GM12878 (cell line): ENCODE measurements at regions not wholly inside any gene's neighbourhood (a gene's known extent, or its start where the extent isn't known, plus 50 kb on each side); places are given as distances from the start of the nearest gene placed in this dataset.

ENCODE experiments used
- ATAC-seq: fragments of 200-7000 bp; cut with Tn5 transposase; 3 replicates; pipeline ENCODE4 v1.9.1; 2020; ENCODE audit warnings: mild to moderate bottlenecking, moderate library complexity
- BruUV-seq: library from RNA; stranded (reverse); fragments of 400-500 nt; replicated peaks from 2 replicates; lab custom pipeline; 2021; lab: Mats Ljungman, UMichigan
- CTCF ChIA-PET: fragments of 300-600 bp; sonication (Branson Sonifier 250); formaldehyde crosslinking; extraction: SDS; loops from one replicate; lab custom pipeline; 2021; ENCODE audit warnings: inconsistent platforms; lab: Yijun Ruan, JAX
- POLR2A ChIA-PET: fragments of 350-600 bp; formaldehyde crosslinking; extraction: SDS; loops from one replicate; lab custom pipeline; 2021; ENCODE audit warnings: inconsistent platforms; lab: Charles Lee
- RAD21 ChIA-PET: fragments of 300-600 bp; sonication (Branson Sonifier 250); formaldehyde crosslinking; loops from one replicate; lab custom pipeline; 2023; ENCODE audit warnings: antibody characterized with exemption; ENCODE audit not compliant: unreplicated experiment; lab: Charles Lee
- SMC1A ChIA-PET: fragments of 300-600 bp; sonication (Branson Sonifier 250); formaldehyde crosslinking; loops from one replicate; lab custom pipeline; 2023; ENCODE audit not compliant: unreplicated experiment, uncharacterized antibody; lab: Charles Lee
- DNase-seq: peaks from one replicate; pipeline ENCODE4 v3.0.0-alpha.2; 2011; ENCODE audit warnings: low read depth, low spot score
- FAIRE-seq: peaks from 3 replicates; lab custom pipeline; 2011; peaks lifted over from hg19 to GRCh38; lab: Jason Lieb, UNC
- H2AFZ ChIP-seq: 2 replicates; pipeline ENCODE4 v1.6.0; 2011; ENCODE audit warnings: low read depth, low read length, control low read depth; ENCODE audit not compliant: control insufficient read depth
- H3K27ac ChIP-seq: 2 replicates; pipeline ENCODE4 v1.5.1; 2011; ENCODE audit warnings: control low read depth; ENCODE audit not compliant: control insufficient read depth, insufficient read depth
- H3K27me3 ChIP-seq, 2 experiments: replicated peaks in 1 of 2; 2 replicates each; pipeline versions ENCODE4 v1.6.0 to v1.6.1; 2011; ENCODE audit warnings: low read length in 1 of 2; ENCODE audit not compliant: control insufficient read depth in 2 of 2, insufficient read depth in 2 of 2
- H3K36me3 ChIP-seq, 2 experiments: 2 replicates each; pipeline ENCODE4 v1.5.1; 2011; ENCODE audit warnings: low read length in 1 of 2; ENCODE audit not compliant: control insufficient read depth in 2 of 2, insufficient read depth in 2 of 2
- H3K4me1 ChIP-seq: 2 replicates; pipeline ENCODE4 v1.6.1; 2011; ENCODE audit warnings: mild to moderate bottlenecking, low read length, moderate library complexity, mixed read lengths; ENCODE audit not compliant: control insufficient read depth, insufficient read depth
- H3K4me2 ChIP-seq: 2 replicates; pipeline ENCODE4 v1.6.0; 2011; ENCODE audit warnings: control low read depth; ENCODE audit not compliant: control insufficient read depth, insufficient read depth
- H3K4me3 ChIP-seq: fragments of 200-600 bp; sonication (generic); 2 replicates; pipeline ENCODE4 v1.5.1; 2016
- H3K79me2 ChIP-seq: 2 replicates; pipeline ENCODE4 v1.6.0; 2011; ENCODE audit warnings: low read length; ENCODE audit not compliant: control insufficient read depth, insufficient read depth
- H3K9ac ChIP-seq: 2 replicates; pipeline ENCODE4 v1.8.0; 2011; ENCODE audit warnings: low read length, control low read depth, mixed read lengths; ENCODE audit not compliant: control insufficient read depth, insufficient read depth
- H3K9me3 ChIP-seq: replicated peaks from 3 replicates; pipeline ENCODE4 v1.5.1; 2011; ENCODE audit warnings: mild to moderate bottlenecking, low read length; ENCODE audit not compliant: control insufficient read depth, insufficient read depth
- H4K20me1 ChIP-seq: 2 replicates; pipeline ENCODE4 v1.6.0; 2011; ENCODE audit not compliant: control insufficient read depth, insufficient read depth
- EP300 ChIP-seq, 2 experiments: fragments of 150-350 bp in 1 of 2; IDR thresholded peaks; 2 replicates each; pipeline ENCODE4 v1.6.1; 2011 to 2012; ENCODE audit warnings: low read depth in 2 of 2, low read length in 2 of 2, borderline replicate concordance in 1 of 2, improper control_type of control experiment in 1 of 2, inconsistent platforms in 1 of 2; ENCODE audit not compliant: control insufficient read depth in 1 of 2
- ESRRA ChIP-seq: IDR thresholded peaks from 2 replicates; pipeline ENCODE4 v1.6.1; 2012; ENCODE audit warnings: mild to moderate bottlenecking, low read length, improper control_type of control experiment
- EZH2 ChIP-seq: IDR thresholded peaks from 2 replicates; pipeline ENCODE4 v1.6.1; 2012; ENCODE audit warnings: low read depth, mild to moderate bottlenecking, control low read depth, inconsistent platforms, low read length, borderline replicate concordance; ENCODE audit not compliant: control insufficient read depth
- HSF1 ChIP-seq: fragments of 150-350 bp; IDR thresholded peaks from 2 replicates; pipeline ENCODE4 v1.6.1; 2014; ENCODE audit warnings: mild to moderate bottlenecking, low read depth, low read length
- IRF3 ChIP-seq: fragments of 450-650 bp; IDR thresholded peaks from 2 replicates; pipeline ENCODE4 v1.6.1; 2014; ENCODE audit warnings: mild to moderate bottlenecking
- MYB ChIP-seq: fragments of 150-350 bp; IDR thresholded peaks from 2 replicates; pipeline ENCODE4 v1.6.1; 2014; ENCODE audit warnings: mild to moderate bottlenecking, low read depth, low read length, borderline replicate concordance
- RAD51 ChIP-seq: fragments of 450-650 bp; IDR thresholded peaks from 2 replicates; pipeline ENCODE4 v1.6.1; 2016; ENCODE audit warnings: moderate library complexity, mild to moderate bottlenecking, inconsistent platforms
- ZBED1 ChIP-seq: IDR thresholded peaks from 2 replicates; pipeline ENCODE4 v1.6.1; 2016; ENCODE audit warnings: borderline replicate concordance
- WGBS: methylation state at CpG from one replicate; pipeline ENCODE4 v1.1.6; 2016; ENCODE audit warnings: low lambda C conversion rate; ENCODE audit not compliant: insufficient replicate concordance, insufficient coverage; ENCODE audit errors: missing lambda C conversion rate; 5-methylcytosine and 5-hydroxymethylcytosine counted together
- in situ Hi-C: fragments of 300-500 bp; cut with MboI; formaldehyde crosslinking; loops from 9 replicates; pipeline ENCODE4 v1.14.3; 2018; ENCODE audit warnings: mixed read lengths
- intact Hi-C: fragments of 100-400 bp; cut with micrococcal nuclease; formaldehyde crosslinking; loops from one replicate; pipeline ENCODE4 v1.14.2; 2022; ENCODE audit not compliant: unreplicated experiment

DNA sequence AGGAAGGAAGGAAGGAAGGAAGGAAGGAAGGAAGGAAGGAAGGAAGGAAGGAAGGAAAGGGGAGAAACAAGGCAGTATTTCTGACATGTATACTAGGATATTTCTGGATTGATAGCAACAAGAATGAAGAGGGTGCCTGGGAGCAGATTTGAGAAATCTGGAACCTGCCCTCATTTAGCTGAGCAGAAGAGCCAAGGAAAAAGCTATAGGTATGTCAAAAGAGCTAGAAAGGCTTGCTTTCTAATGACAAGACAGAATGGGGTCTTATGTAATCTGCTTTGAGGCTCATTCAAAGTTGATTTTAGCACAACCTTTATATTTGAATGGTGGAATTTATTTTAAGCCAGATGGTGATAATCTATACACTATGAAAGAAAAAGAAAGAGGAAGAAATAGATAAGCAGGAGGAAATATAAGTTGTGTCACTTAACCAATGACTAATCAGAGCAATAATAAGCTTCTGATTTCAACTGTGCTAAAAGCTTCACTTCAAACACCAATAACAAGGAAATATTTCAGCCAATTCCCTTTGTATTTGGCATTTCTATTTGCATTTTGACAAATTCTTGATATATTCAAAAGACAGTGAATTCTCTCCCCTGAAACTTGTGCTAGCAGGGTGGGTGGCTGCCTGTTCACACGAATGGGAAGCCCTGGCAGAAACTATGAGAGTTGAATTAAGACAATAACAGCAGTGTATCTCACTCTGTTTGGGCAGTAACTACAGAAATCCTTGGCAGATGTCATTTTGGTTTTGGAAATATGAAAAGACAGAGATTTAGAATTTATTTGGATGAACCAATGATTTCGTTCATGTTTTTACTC is 76.3 kb upstream of the FLRT2 start (continued):
- TF ChIP-seq HSF1, result no peak
- no peak for TF ChIP-seq EP300 (IDR thresholded peaks at IDR 0.05; ENCODE audit: borderline replicate concordance in 1 of 2, control insufficient read depth in 1 of 2, low read depth in 2 of 2, low read length in 2 of 2)
- TF ChIP-seq RAD51, result no peak
- no peak for TF ChIP-seq ESRRA

GRCh38 chr14:85454226-85454813 is 75.6 kb upstream of the FLRT2 start:
- TF ChIP-seq IRF3 (no peak), MYB (no peak), EZH2 (no peak), ZBED1 (no peak)
- WGBS, result 8% methylated on average over 3 of the region's 3 CpGs
- DNase-seq (no peak), ATAC-seq (no peak), FAIRE-seq (no peak)
- H4K20me1 ChIP-seq, result no peaks in the 10 kb centered on the region
- H3K79me2 ChIP-seq, result no peaks in the 10 kb centered on the region
- intact Hi-C loops (no loop called here), in situ Hi-C loops (no loop called here)
- BruUV-seq, result no TSS peak
- H3K4me3 ChIP-seq, result no peak overlapping the region
- ChIA-PET RAD21 (no interaction called here), CTCF (interaction anchor here (0.6 kb wide), 1 partner anchor 63 kb away, joined by 3 read pairs; no protein-coding TSS in a partner anchor), SMC1A (no interaction called here), POLR2A (no interaction called here)
- H3K27ac ChIP-seq, result no peak overlapping the region
- H2AFZ ChIP-seq, result no peak overlapping the region
- no peaks in the 10 kb centered on the region for H3K4me1 ChIP-seq
- H3K27me3 ChIP-seq, result no peaks in the 10 kb centered on the region
- no peak overlapping the region for H3K9ac ChIP-seq
- no peaks in the 10 kb centered on the region for H3K9me3 ChIP-seq
- H3K4me2 ChIP-seq, result no peak overlapping the region
- H3K36me3 ChIP-seq, result no peaks in the 10 kb centered on the region
